Neutrophil (primary cell): ENCODE measurements at regions not wholly inside any gene's neighbourhood (a gene's known extent, or its start where the extent isn't known, plus 50 kb on each side); places are given as distances from the start of the nearest gene placed in this dataset.

ENCODE experiments used
- H3K27ac ChIP-seq: fragments of 200-600 bp; sonication (generic); 2 replicates; pipeline ENCODE4 v1.5.1; 2016; ENCODE audit warnings: mild to moderate bottlenecking, moderate library complexity
- H3K27me3 ChIP-seq: fragments of 200-600 bp; sonication (generic); 2 replicates; pipeline ENCODE4 v1.6.0; 2016; ENCODE audit warnings: mild to moderate bottlenecking
- H3K36me3 ChIP-seq: fragments of 200-600 bp; sonication (generic); 2 replicates; pipeline ENCODE4 v1.5.1; 2017
- H3K4me1 ChIP-seq, 2 experiments: fragments of 200-600 bp in 1 of 2; sonication (generic) in 1 of 2; 1 replicate in 1 of 2; 2 replicates in 1 of 2; pipeline versions ENCODE4 v1.5.1 to v1.6.1; 2013 to 2016; ENCODE audit warnings: low read depth in 1 of 2, low read length in 1 of 2, mild to moderate bottlenecking in 1 of 2, moderate library complexity in 1 of 2; ENCODE audit not compliant: control insufficient read depth in 1 of 2, insufficient read depth in 1 of 2
- H3K4me3 ChIP-seq, 2 experiments: fragments of 200-600 bp in 1 of 2; sonication (generic) in 1 of 2; 1 replicate in 1 of 2; 2 replicates in 1 of 2; pipeline ENCODE4 v1.5.1; 2013 to 2016; ENCODE audit warnings: low read depth in 1 of 2, low read length in 1 of 2, mild to moderate bottlenecking in 1 of 2, moderate library complexity in 1 of 2
- H3K9me3 ChIP-seq: fragments of 200-600 bp; sonication (generic); 2 replicates; pipeline ENCODE4 v1.5.1; 2016
- CTCF ChIP-seq: fragments of 200-600 bp; sonication (generic); IDR thresholded peaks from 2 replicates; pipeline ENCODE4 v1.5.1; 2016; ENCODE audit warnings: antibody characterized with exemption

GRCh38 chr11:128273736-128274135, 313.6 kb downstream of the ETS1 start:
- no peaks in the 10 kb centered on the region for H3K4me1 ChIP-seq
- no peaks in the 10 kb centered on the region for H3K36me3 ChIP-seq
- H3K27ac ChIP-seq = no peak overlapping the region

GRCh38 chr11:128271401-128271800, 316.0 kb downstream of the ETS1 start:
- Histone ChIP-seq H3K4me3 (no peak overlapping the region), H3K4me1 (no peaks in the 10 kb centered on the region), H3K36me3 (no peaks in the 10 kb centered on the region), H3K27me3 (no peaks in the 10 kb centered on the region), H3K9me3 (no peaks in the 10 kb centered on the region), H3K27ac (no peak overlapping the region)
- TF ChIP-seq CTCF = no peak

More at GRCh38 chr11:128273736-128274135, 313.6 kb downstream of the ETS1 start:
- Histone ChIP-seq H3K27me3 (no peaks in the 10 kb centered on the region), H3K9me3 (no peaks in the 10 kb centered on the region), H3K4me3 (no peak overlapping the region)
- no peak for TF ChIP-seq CTCF

- Histone ChIP-seq H3K4me1 (no peaks in the 10 kb centered on the region), H3K4me3 (no peak overlapping the region), H3K27me3 (no peaks in the 10 kb centered on the region), H3K9me3 (no peaks in the 10 kb centered on the region), H3K27ac (no peak overlapping the region), H3K36me3 (no peaks in the 10 kb centered on the region)
- TF ChIP-seq CTCF = no peak
Measured at GRCh38 chr11:128269466-128269865, 317.9 kb downstream of the ETS1 start.

- Histone ChIP-seq H3K27me3 (no peaks in the 10 kb centered on the region), H3K4me1 (no peaks in the 10 kb centered on the region), H3K36me3 (no peaks in the 10 kb centered on the region), H3K27ac (no peak overlapping the region), H3K4me3 (no peak overlapping the region), H3K9me3 (no peaks in the 10 kb centered on the region)
- no peak for TF ChIP-seq CTCF
Measured at GRCh38 chr11:128266893-128267292, 320.5 kb downstream of the ETS1 start.

- Histone ChIP-seq H3K27me3 (no peaks in the 10 kb centered on the region), H3K4me1 (no peaks in the 10 kb centered on the region), H3K9me3 (no peaks in the 10 kb centered on the region), H3K36me3 (no peaks in the 10 kb centered on the region), H3K27ac (no peak overlapping the region), H3K4me3 (no peak overlapping the region)
- TF ChIP-seq CTCF = no peak
Measured at GRCh38 chr11:128262463-128263345, 324.7 kb downstream of the ETS1 start.
